ENCODE measurements at regions not wholly inside any gene's neighbourhood (a gene's known extent, or its start where the extent isn't known, plus 50 kb on each side); places are given as distances from the start of the nearest gene placed in this dataset.

- Histone ChIP-seq H4K20me1 (ENCODE audit: low read depth, low read length) (no peaks in the 10 kb centered on the region), H3K36me3 (ENCODE audit: low read length) (no peaks in the 10 kb centered on the region)
- TF ChIP-seq, protein P1, sequence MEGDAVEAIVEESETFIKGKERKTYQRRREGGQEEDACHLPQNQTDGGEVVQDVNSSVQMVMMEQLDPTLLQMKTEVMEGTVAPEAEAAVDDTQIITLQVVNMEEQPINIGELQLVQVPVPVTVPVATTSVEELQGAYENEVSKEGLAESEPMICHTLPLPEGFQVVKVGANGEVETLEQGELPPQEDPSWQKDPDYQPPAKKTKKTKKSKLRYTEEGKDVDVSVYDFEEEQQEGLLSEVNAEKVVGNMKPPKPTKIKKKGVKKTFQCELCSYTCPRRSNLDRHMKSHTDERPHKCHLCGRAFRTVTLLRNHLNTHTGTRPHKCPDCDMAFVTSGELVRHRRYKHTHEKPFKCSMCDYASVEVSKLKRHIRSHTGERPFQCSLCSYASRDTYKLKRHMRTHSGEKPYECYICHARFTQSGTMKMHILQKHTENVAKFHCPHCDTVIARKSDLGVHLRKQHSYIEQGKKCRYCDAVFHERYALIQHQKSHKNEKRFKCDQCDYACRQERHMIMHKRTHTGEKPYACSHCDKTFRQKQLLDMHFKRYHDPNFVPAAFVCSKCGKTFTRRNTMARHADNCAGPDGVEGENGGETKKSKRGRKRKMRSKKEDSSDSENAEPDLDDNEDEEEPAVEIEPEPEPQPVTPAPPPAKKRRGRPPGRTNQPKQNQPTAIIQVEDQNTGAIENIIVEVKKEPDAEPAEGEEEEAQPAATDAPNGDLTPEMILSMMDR (IDR thresholded peaks at IDR 0.05; ENCODE audit: insufficient read depth, low read length, poor library complexity, severe bottlenecking) = no peak
- no peak for TF ChIP-seq EZH2phosphoT487 (conservative IDR thresholded peaks at IDR 0.05; ENCODE audit: low read length)
These were observed 124.2 kb upstream of the CELF4 start for GRCh38 chr18:37689841-37690240.

DNA sequence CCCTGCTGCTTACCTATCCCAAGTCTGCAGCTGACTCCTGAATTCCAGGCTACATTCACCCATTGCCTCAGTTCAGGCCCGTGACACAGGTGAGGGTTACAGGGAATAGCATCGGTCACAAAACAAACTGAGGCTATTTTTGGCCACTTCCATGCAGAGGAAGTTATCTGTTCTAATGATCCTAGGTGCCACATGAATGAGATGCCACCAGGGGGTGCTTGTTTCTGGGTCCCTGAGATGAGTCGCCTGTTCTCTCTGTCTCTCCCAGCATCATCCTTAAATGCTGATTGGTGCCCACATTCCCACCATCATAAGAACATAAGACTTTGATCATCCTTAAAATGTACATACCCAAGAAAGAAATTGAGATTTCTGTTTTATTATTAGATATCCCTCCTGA is 119.0 kb upstream of the CELF4 start:
- Histone ChIP-seq H3K4me2 (ENCODE audit: low read depth, low read length, poor library complexity, severe bottlenecking) (no peak overlapping the region), H4K20me1 (ENCODE audit: low read depth, low read length) (no peaks in the 10 kb centered on the region), H3K79me2 (ENCODE audit: insufficient read depth, low read length) (no peaks in the 10 kb centered on the region), H3F3A (ENCODE audit: insufficient read depth) (no peaks in the 10 kb centered on the region), H3K9me3 (ENCODE audit: insufficient read depth, low read length) (no peaks in the 10 kb centered on the region), H2AFZ (ENCODE audit: low read depth, low read length, severe bottlenecking) (no peak overlapping the region), H3K36me3 (ENCODE audit: low read length) (no peaks in the 10 kb centered on the region), H3K9ac (ENCODE audit: low read length) (no peak overlapping the region), H3K9me2 (replicated peaks; ENCODE audit: insufficient read depth, low read length) (no peaks in the 10 kb centered on the region), H3K4me3 (ENCODE audit: insufficient read depth, low read length, poor library complexity, severe bottlenecking) (no peak overlapping the region), H3K27me3 (ENCODE audit: low read length) (no peaks in the 10 kb centered on the region), H3K27ac (ENCODE audit: low read depth, low read length) (no peak overlapping the region)
- TF ChIP-seq, protein P1 (IDR thresholded peaks at IDR 0.05; ENCODE audit: insufficient read depth, low read length, poor library complexity, severe bottlenecking) = no peak
- TF ChIP-seq EZH2phosphoT487 (conservative IDR thresholded peaks at IDR 0.05; ENCODE audit: low read length) = no peak

More at GRCh38 chr18:37689841-37690240, 124.2 kb upstream of the CELF4 start:
- no peak overlapping the region for H3K9ac ChIP-seq (ENCODE audit: low read length)
- no peak overlapping the region for H3K4me3 ChIP-seq (ENCODE audit: insufficient read depth, low read length, poor library complexity, severe bottlenecking)
- no peak overlapping the region for H3K27ac ChIP-seq (ENCODE audit: low read depth, low read length)
- no peak overlapping the region for H2AFZ ChIP-seq (ENCODE audit: low read depth, low read length, severe bottlenecking)
- H3K9me2 ChIP-seq (replicated peaks; ENCODE audit: insufficient read depth, low read length) = no peaks in the 10 kb centered on the region
- H3K9me3 ChIP-seq (ENCODE audit: insufficient read depth, low read length) = no peaks in the 10 kb centered on the region
- no peaks in the 10 kb centered on the region for H3K79me2 ChIP-seq (ENCODE audit: insufficient read depth, low read length)
- H3K27me3 ChIP-seq (ENCODE audit: low read length) = no peaks in the 10 kb centered on the region
- H3F3A ChIP-seq (ENCODE audit: insufficient read depth) = no peaks in the 10 kb centered on the region
- no peak overlapping the region for H3K4me2 ChIP-seq (ENCODE audit: low read depth, low read length, poor library complexity, severe bottlenecking)

DNA sequence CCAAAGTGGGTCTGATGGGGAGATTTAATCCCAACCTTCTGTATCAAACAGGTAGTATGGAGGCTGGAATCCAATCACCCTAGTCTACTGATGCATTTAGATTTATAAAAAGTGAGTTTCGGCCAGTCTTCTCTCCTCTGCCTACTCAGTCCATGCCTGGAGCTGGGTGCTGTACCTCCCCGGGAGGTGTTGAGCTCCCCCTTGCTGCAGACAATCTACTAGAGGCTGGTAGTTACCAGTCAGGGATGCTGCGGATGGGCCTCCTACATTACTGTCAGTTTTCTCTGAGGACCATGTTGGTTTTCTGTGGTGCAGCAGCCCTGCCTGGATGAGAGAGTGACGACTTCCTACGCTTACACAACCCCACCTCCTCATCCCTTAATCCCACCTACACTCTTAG is 118.6 kb upstream of the CELF4 start:
- Histone ChIP-seq H3K4me3 (ENCODE audit: insufficient read depth, low read length, poor library complexity, severe bottlenecking) (no peak overlapping the region), H3K9ac (ENCODE audit: low read length) (no peak overlapping the region), H3K79me2 (ENCODE audit: insufficient read depth, low read length) (no peaks in the 10 kb centered on the region), H3F3A (ENCODE audit: insufficient read depth) (no peaks in the 10 kb centered on the region), H3K9me2 (replicated peaks; ENCODE audit: insufficient read depth, low read length) (no peaks in the 10 kb centered on the region), H3K36me3 (ENCODE audit: low read length) (no peaks in the 10 kb centered on the region), H3K27me3 (ENCODE audit: low read length) (no peaks in the 10 kb centered on the region), H3K4me2 (ENCODE audit: low read depth, low read length, poor library complexity, severe bottlenecking) (no peak overlapping the region), H2AFZ (ENCODE audit: low read depth, low read length, severe bottlenecking) (no peak overlapping the region), H3K27ac (ENCODE audit: low read depth, low read length) (no peak overlapping the region), H4K20me1 (ENCODE audit: low read depth, low read length) (no peaks in the 10 kb centered on the region), H3K9me3 (ENCODE audit: insufficient read depth, low read length) (no peaks in the 10 kb centered on the region)
- no peak for TF ChIP-seq EZH2phosphoT487 (conservative IDR thresholded peaks at IDR 0.05; ENCODE audit: low read length)
- TF ChIP-seq, protein P1 (IDR thresholded peaks at IDR 0.05; ENCODE audit: insufficient read depth, low read length, poor library complexity, severe bottlenecking) = no peak

Data from SU-DHL-6 (cell line).